ENCODE measurements at regions not wholly inside any gene's neighbourhood (a gene's known extent, or its start where the extent isn't known, plus 50 kb on each side); places are given as distances from the start of the nearest gene placed in this dataset.
A peak's percentile ranks its signal among the peaks of the same experiment; 100 is the strongest.

DNA sequence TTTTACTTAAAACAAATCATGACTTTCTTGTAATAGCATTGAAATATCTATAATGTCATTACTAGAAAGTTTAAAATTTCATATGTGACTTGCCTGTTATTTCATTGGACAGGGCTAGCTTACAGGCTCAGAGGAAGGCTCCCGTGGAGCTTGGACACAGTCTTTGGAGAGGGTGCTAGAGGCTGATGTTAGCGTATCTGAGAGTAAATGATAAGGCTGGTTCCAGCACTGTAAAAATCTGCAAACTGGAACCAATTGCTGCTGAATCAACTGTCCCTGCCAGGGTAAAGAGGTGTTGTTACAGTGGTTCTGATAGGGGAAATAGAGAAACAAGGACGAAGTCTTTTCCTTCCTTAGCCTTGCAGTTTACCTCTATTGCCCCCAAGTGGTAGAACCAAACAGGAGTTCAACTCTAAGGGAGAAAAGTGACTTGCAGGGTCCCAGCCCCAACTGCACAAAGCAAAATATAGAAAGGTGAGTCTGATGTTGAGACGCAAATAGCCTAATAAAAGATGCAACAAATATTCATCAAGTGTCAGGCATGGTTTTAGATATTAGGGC lies 901.7 kb downstream of the DIAPH3 start:
- DNase-seq (ENCODE audit: insufficient read length, low spot score) (no peak), FAIRE-seq (no peak)
- TF ChIP-seq, protein P1, sequence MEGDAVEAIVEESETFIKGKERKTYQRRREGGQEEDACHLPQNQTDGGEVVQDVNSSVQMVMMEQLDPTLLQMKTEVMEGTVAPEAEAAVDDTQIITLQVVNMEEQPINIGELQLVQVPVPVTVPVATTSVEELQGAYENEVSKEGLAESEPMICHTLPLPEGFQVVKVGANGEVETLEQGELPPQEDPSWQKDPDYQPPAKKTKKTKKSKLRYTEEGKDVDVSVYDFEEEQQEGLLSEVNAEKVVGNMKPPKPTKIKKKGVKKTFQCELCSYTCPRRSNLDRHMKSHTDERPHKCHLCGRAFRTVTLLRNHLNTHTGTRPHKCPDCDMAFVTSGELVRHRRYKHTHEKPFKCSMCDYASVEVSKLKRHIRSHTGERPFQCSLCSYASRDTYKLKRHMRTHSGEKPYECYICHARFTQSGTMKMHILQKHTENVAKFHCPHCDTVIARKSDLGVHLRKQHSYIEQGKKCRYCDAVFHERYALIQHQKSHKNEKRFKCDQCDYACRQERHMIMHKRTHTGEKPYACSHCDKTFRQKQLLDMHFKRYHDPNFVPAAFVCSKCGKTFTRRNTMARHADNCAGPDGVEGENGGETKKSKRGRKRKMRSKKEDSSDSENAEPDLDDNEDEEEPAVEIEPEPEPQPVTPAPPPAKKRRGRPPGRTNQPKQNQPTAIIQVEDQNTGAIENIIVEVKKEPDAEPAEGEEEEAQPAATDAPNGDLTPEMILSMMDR (IDR thresholded peaks at IDR 0.05; ENCODE audit: insufficient read depth, missing control alignments) = peak; percentile 47

DNA sequence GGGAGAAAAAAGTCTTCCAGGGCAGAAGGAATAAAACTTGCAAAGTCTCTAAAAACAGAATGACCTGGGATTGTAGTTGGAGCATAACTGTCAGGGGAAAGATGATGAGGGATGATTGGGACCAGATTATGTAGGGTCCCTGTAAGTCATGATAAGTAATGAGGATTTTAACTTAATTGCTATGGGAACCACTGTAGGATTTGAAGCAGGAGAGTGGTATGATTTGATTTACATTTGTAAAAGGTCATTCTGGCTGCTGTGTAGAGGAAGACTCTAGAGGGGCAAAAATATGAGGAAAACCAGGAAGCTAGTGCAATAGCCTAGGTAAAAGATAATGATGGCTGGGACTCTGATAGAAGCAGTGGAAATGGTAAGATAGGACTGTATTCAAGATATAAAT lies 900.2 kb downstream of the DIAPH3 start:
- FAIRE-seq (peak; percentile 46), DNase-seq (ENCODE audit: insufficient read length, low spot score) (no peak)
- TF ChIP-seq, protein P1 (IDR thresholded peaks at IDR 0.05; ENCODE audit: insufficient read depth, missing control alignments) = no peak

DNA sequence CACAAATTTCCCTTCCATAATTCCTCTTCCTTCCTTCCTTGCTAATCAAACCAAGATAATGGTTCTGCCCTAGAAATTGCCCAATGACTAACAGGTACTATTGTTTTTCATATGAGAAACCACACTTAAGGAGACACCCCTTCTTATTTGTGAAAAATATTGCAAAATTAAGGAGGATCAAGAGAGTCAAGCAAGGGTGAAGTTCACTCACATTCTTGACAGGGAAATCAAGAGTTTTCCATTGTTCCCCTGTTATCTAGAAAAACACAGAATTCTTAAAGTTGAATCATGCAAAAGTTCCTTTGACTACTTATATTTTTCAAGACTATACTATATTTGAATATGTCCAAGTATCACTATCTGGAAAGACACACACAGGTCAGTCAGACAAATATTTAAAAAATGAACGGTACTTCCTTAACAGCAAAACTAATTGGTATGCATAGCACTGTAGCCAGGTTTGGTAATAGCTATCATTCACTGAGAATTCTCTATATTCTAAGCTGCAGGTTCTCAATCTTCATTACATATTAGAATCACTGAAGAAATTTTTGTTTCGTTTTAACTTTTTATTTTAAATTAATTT lies 897.2 kb downstream of the DIAPH3 start:
- DNase-seq (ENCODE audit: insufficient read length, low spot score) (no peak), FAIRE-seq (no peak)
- TF ChIP-seq, protein P1 (IDR thresholded peaks at IDR 0.05; ENCODE audit: insufficient read depth, missing control alignments) = no peak

DNA sequence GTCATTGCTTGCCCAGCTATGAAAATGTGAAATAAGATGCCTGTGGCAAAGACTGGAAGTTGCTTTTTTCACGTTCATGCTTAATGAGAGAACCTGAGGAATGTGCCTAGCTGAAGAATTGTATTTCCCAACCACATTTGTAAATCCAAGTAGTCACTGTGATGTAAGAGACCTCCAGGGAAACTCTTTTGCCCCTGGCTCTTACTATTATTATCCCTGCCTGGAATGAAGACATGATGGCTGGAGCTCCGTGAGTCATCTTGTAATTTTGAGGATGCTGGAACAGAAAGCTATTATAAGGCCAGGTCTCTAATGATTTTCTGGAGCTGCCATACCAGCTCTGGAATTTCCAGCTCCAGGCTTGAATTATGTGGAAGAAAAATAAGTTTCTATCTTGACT lies 894.3 kb downstream of the DIAPH3 start:
- FAIRE-seq (no peak), DNase-seq (ENCODE audit: insufficient read length, low spot score) (no peak)
- TF ChIP-seq, protein P1 (IDR thresholded peaks at IDR 0.05; ENCODE audit: insufficient read depth, missing control alignments) = no peak

DNA sequence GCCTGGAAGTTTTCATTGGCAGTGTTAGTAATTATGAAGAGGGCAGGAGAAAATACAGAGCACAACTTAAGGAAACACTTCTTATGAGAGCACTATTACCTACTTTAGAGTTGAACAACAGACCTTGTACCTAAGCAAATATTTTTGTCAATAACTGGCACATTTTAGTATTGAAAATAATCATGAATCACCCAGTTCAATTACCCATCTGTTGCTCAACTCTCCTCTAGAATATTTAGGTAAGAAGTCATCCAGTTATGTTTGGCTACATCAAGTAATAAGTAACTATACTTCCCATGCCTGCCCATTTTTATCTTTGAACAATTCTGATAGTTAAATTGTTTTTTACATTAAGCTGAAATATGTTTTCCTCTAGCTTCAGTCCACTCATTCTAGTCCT lies 893.4 kb downstream of the DIAPH3 start:
- TF ChIP-seq, protein P1 (IDR thresholded peaks at IDR 0.05; ENCODE audit: insufficient read depth, missing control alignments) = no peak
- FAIRE-seq = no peak

DNA sequence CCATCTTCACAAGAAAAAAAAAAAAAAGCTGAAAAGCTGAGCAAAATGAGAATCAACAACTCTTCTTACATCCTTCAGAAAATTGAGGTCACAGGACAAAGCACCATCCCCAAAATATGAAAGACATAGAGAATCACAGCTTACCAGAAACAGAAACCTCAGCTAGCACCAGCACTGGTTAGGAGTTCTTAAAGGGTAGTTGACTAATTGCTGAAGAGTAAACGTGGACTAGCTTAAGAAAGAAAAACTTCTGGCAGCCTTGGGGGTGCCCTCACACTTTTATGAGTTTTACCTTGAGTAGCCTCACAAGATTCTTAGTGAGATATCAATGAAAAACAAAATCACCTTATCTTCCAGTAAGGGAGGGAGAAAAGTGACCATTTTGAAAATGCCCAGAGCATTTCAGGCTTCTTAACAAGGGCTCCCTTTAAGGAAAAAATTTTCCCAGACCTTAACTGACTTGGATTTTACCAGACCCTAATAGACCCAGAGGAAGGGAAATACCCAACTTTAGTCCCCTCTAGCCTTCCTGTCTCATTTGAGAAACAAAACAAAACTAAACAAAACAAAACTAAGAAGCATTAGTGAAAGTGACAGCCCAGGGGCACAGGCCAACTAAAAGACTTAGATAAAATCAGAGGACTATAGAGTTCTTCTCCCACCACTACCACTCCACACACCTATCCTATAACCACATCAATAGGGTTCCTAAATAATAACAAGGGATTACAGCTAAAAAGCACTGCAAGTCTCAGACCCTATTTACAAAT lies 888.6 kb downstream of the DIAPH3 start:
- TF ChIP-seq, protein P1 (IDR thresholded peaks at IDR 0.05; ENCODE audit: insufficient read depth, missing control alignments) = no peak
- DNase-seq (ENCODE audit: insufficient read length, low spot score) (no peak), FAIRE-seq (no peak)

More for the DNA sequence above, 893.4 kb downstream of the DIAPH3 start:
- no peak for DNase-seq (ENCODE audit: insufficient read length, low spot score)

DNA sequence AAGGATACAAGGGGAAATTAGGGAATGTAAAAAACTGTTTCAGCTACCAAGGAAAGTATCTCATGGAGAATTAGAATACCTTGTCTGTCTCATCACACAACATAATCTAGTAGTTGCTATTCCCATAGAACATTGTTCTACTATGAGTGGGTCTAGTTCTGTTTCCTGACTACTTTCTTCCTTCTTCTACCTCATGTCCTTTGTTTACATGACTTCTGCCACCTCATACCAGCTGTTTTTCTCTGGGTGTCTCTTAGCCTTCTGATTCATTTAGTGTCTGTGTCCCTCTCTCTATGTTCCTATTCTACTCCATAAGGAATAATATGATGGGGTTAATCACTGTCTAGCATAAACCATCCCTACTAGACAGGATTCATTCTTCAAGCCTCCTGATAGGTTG lies 887.3 kb downstream of the DIAPH3 start:
- DNase-seq (ENCODE audit: insufficient read length, low spot score) (no peak), FAIRE-seq (no peak)
- TF ChIP-seq, protein P1 (IDR thresholded peaks at IDR 0.05; ENCODE audit: insufficient read depth, missing control alignments) = no peak
